Ishikawa (cell line): ENCODE measurements at regions not wholly inside any gene's neighbourhood (a gene's known extent, or its start where the extent isn't known, plus 50 kb on each side); places are given as distances from the start of the nearest gene placed in this dataset.

Source experiments
- CEBPB ChIP-seq: IDR thresholded peaks from 2 replicates; pipeline ENCODE4 v1.6.1; 2012
- CREB1 ChIP-seq: IDR thresholded peaks from 2 replicates; pipeline ENCODE4 v1.6.1; 2012; ENCODE audit warnings: low read depth
- EGR1 ChIP-seq: IDR thresholded peaks from 2 replicates; pipeline ENCODE4 v1.6.1; 2012
- EP300 ChIP-seq: IDR thresholded peaks from 2 replicates; pipeline ENCODE4 v1.6.1; 2012; ENCODE audit warnings: borderline replicate concordance
- FOXM1 ChIP-seq: IDR thresholded peaks from 2 replicates; pipeline ENCODE4 v1.6.1; 2012; ENCODE audit warnings: low read depth, borderline replicate concordance
- MAX ChIP-seq: IDR thresholded peaks from 2 replicates; pipeline ENCODE4 v1.6.1; 2012
- NFIC ChIP-seq: IDR thresholded peaks from 2 replicates; pipeline ENCODE4 v1.6.1; 2012
- RAD21 ChIP-seq: IDR thresholded peaks from 2 replicates; pipeline ENCODE4 v1.6.1; 2012; ENCODE audit warnings: low read depth
- REST ChIP-seq: IDR thresholded peaks from 2 replicates; pipeline ENCODE4 v1.6.1; 2012; ENCODE audit warnings: low read depth, mild to moderate bottlenecking
- TAF1 ChIP-seq: IDR thresholded peaks from 2 replicates; pipeline ENCODE4 v1.6.1; 2012; ENCODE audit warnings: low read depth, mild to moderate bottlenecking
- TCF12 ChIP-seq: IDR thresholded peaks from 2 replicates; pipeline ENCODE4 v1.6.1; 2012; ENCODE audit warnings: low read depth
- TEAD4 ChIP-seq: IDR thresholded peaks from 2 replicates; pipeline ENCODE4 v1.6.1; 2012
- USF1 ChIP-seq: IDR thresholded peaks from 2 replicates; pipeline ENCODE4 v1.6.1; 2012
- YY1 ChIP-seq: IDR thresholded peaks from 2 replicates; pipeline ENCODE4 v1.6.1; 2012; ENCODE audit warnings: low read depth
- ZBTB7A ChIP-seq: IDR thresholded peaks from 2 replicates; pipeline ENCODE4 v1.6.1; 2012; ENCODE audit warnings: low read depth

GRCh38 chr2:11067221-11068078 lies 87.8 kb upstream of the SLC66A3 start:
- TF ChIP-seq FOXM1 (no peak), TEAD4 (no peak), EGR1 (no peak), MAX (no peak), TAF1 (no peak), CEBPB (no peak), NFIC (no peak), ZBTB7A (no peak), CREB1 (no peak), YY1 (no peak), EP300 (no peak), RAD21 (no peak), TCF12 (no peak), USF1 (no peak), REST (no peak)

GRCh38 chr2:11068079-11068741 lies 87.1 kb upstream of the SLC66A3 start:
- no peak for TF ChIP-seq TEAD4
- TF ChIP-seq CEBPB, result no peak
- no peak for TF ChIP-seq USF1
- TF ChIP-seq ZBTB7A, result no peak
- no peak for TF ChIP-seq EP300
- TF ChIP-seq FOXM1, result no peak
- no peak for TF ChIP-seq RAD21
- no peak for TF ChIP-seq EGR1
- TF ChIP-seq TAF1, result no peak

- TF ChIP-seq REST (no peak), CREB1 (no peak), EGR1 (no peak), FOXM1 (no peak), USF1 (no peak), TAF1 (no peak), ZBTB7A (no peak), EP300 (no peak), MAX (no peak), TCF12 (no peak), YY1 (no peak), RAD21 (no peak), CEBPB (no peak), NFIC (no peak)
Observed at GRCh38 chr2:11068856-11069526, 86.3 kb upstream of the SLC66A3 start.

GRCh38 chr2:11069566-11070185 lies 85.6 kb upstream of the SLC66A3 start:
- TF ChIP-seq TCF12 (no peak), TEAD4 (no peak), TAF1 (no peak), REST (no peak), MAX (no peak), FOXM1 (no peak), YY1 (no peak), EP300 (no peak), CREB1 (no peak), ZBTB7A (no peak), NFIC (no peak), RAD21 (no peak), EGR1 (no peak), CEBPB (no peak), USF1 (no peak)
